ENCODE measurements at regions not wholly inside any gene's neighbourhood (a gene's known extent, or its start where the extent isn't known, plus 50 kb on each side); places are given as distances from the start of the nearest gene placed in this dataset.

- no peak for DNase-seq
These were observed 614.7 kb downstream of the TLR4 start for GRCh38 chr9:118318770-118319431.

- DNase-seq: no peak
These were observed 617.6 kb downstream of the TLR4 start for GRCh38 chr9:118321788-118322187.

- no peak for DNase-seq
These were observed 620.5 kb downstream of the TLR4 start for GRCh38 chr9:118324706-118325105.

GRCh38 chr9:118325757-118326156 is 621.6 kb downstream of the TLR4 start:
- no peak for DNase-seq

- no peak for DNase-seq
These were observed 622.1 kb downstream of the TLR4 start for GRCh38 chr9:118326326-118326725.

- DNase-seq: no peak
These were observed 626.2 kb downstream of the TLR4 start for GRCh38 chr9:118330191-118330986.

- DNase-seq: no peak
These were observed 627.4 kb downstream of the TLR4 start for GRCh38 chr9:118331622-118332045.

- no peak for DNase-seq
These were observed 632.2 kb downstream of the TLR4 start for GRCh38 chr9:118336250-118336942.

GRCh38 chr9:118336943-118337330 is 632.7 kb downstream of the TLR4 start:
- DNase-seq: no peak

GRCh38 chr9:118360036-118360435 is 655.8 kb downstream of the TLR4 start:
- DNase-seq: no peak

GRCh38 chr9:118362123-118362522 is 657.9 kb downstream of the TLR4 start:
- DNase-seq: no peak

- no peak for DNase-seq
These were observed 658.4 kb downstream of the TLR4 start for GRCh38 chr9:118362596-118362995.

GRCh38 chr9:118364266-118365106 is 660.3 kb downstream of the TLR4 start:
- DNase-seq: no peak

- no peak for DNase-seq
These were observed 662.0 kb downstream of the TLR4 start for GRCh38 chr9:118366228-118366627.

- DNase-seq: no peak
These were observed 663.2 kb downstream of the TLR4 start for GRCh38 chr9:118367383-118367782.

GRCh38 chr9:118384531-118385100 is 680.4 kb downstream of the TLR4 start:
- no peak for DNase-seq

GRCh38 chr9:118395415-118395814 is 691.2 kb downstream of the TLR4 start:
- DNase-seq: no peak

GRCh38 chr9:118401546-118401945 is 697.3 kb downstream of the TLR4 start:
- no peak for DNase-seq

- no peak for DNase-seq
These were observed 710.5 kb downstream of the TLR4 start for GRCh38 chr9:118414676-118415075.

- DNase-seq: no peak
These were observed 714.8 kb downstream of the TLR4 start for GRCh38 chr9:118418887-118419565.

GRCh38 chr9:118419676-118420075 is 715.5 kb downstream of the TLR4 start:
- no peak for DNase-seq

GRCh38 chr9:118422508-118422907 is 718.3 kb downstream of the TLR4 start:
- DNase-seq: no peak

All from DMS79 (cell line).